CD4-positive, alpha-beta T cell (primary cell): ENCODE measurements at regions not wholly inside any gene's neighbourhood (a gene's known extent, or its start where the extent isn't known, plus 50 kb on each side); places are given as distances from the start of the nearest gene placed in this dataset.

Source experiments
- ATAC-seq: fragments of 200-7000 bp; cut with Tn5 transposase; one replicate; pipeline ENCODE4 v1.10.0; 2022; ENCODE audit warnings: mild to moderate bottlenecking; ENCODE audit not compliant: poor library complexity
- CTCF ChIA-PET: fragments of 350-600 bp; sonication (Branson Sonifier 250); formaldehyde crosslinking; loops from one replicate; lab custom pipeline; 2021; ENCODE audit warnings: antibody characterized with exemption, inconsistent platforms; lab: Charles Lee
- POLR2A ChIA-PET: fragments of 350-600 bp; sonication (Branson Sonifier 250); formaldehyde crosslinking; loops from one replicate; lab custom pipeline; 2021; ENCODE audit warnings: antibody characterized with exemption, inconsistent platforms; lab: Charles Lee
- DNase-seq, 14 experiments: peaks; one replicate each; pipeline ENCODE4 v3.0.0-alpha.2; 2013 to 2020; ENCODE audit warnings: mixed read lengths in 2 of 14
- H3K27ac ChIP-seq, 2 donors: one replicate each; pipeline versions ENCODE4 v1.5.1 to v1.7.0; 2013; ENCODE audit warnings: low read length in 2 of 2, low read depth in 1 of 2, mild to moderate bottlenecking in 1 of 2
- H3K27me3 ChIP-seq, 2 experiments: 1 replicate in 1 of 2; 2 replicates in 1 of 2; pipeline versions ENCODE4 v1.6.1 to v1.7.0; 2013; ENCODE audit warnings: low read length in 2 of 2, control low read depth in 1 of 2, mild to moderate bottlenecking in 1 of 2, moderate library complexity in 1 of 2; ENCODE audit not compliant: insufficient read depth in 2 of 2, control insufficient read depth in 1 of 2
- H3K36me3 ChIP-seq: one replicate; pipeline ENCODE4 v1.6.1; 2013; ENCODE audit warnings: low read length, control low read depth; ENCODE audit not compliant: insufficient read depth
- H3K4me1 ChIP-seq: one replicate; pipeline ENCODE4 v1.6.1; 2013; ENCODE audit warnings: low read length, control low read depth; ENCODE audit not compliant: insufficient read depth
- H3K4me3 ChIP-seq: one replicate; pipeline ENCODE4 v1.5.1; 2013; ENCODE audit warnings: mild to moderate bottlenecking, low read length, moderate library complexity
- H3K9me3 ChIP-seq, 2 experiments: 1 replicate in 1 of 2; 2 replicates in 1 of 2; pipeline versions ENCODE4 v1.6.1 to v1.7.0; 2013; ENCODE audit warnings: low read length in 2 of 2, mild to moderate bottlenecking in 2 of 2, control low read depth in 1 of 2, moderate library complexity in 1 of 2; ENCODE audit not compliant: control insufficient read depth in 1 of 2, insufficient read depth in 1 of 2
- H3K27ac Mint-ChIP-seq: one replicate; pipeline ENCODE4 v1.8.0; 2020; ENCODE audit warnings: mixed read lengths
- H3K27me3 Mint-ChIP-seq: one replicate; pipeline ENCODE4 v1.8.0; 2021; ENCODE audit warnings: mixed read lengths
- H3K36me3 Mint-ChIP-seq: one replicate; pipeline ENCODE4 v1.8.0; 2021; ENCODE audit warnings: low read depth, mixed read lengths
- H3K4me1 Mint-ChIP-seq: one replicate; pipeline ENCODE4 v1.8.0; 2021; ENCODE audit warnings: low read depth, mixed read lengths
- H3K4me3 Mint-ChIP-seq: one replicate; pipeline ENCODE4 v1.8.0; 2020; ENCODE audit warnings: mild to moderate bottlenecking, mixed read lengths
- H3K9me3 Mint-ChIP-seq: one replicate; pipeline ENCODE4 v1.8.0; 2020; ENCODE audit warnings: mixed read lengths
- CTCF ChIP-seq: fragments of 200-600 bp; IDR thresholded peaks from one replicate; pipeline ENCODE4 v1.8.0; 2022; ENCODE audit warnings: antibody characterized with exemption, mild to moderate bottlenecking
- intact Hi-C, 2 experiments: fragments of 100-400 bp; cut with DNase I in 1 of 2; cut with micrococcal nuclease in 1 of 2; formaldehyde crosslinking; loops; one replicate each; pipeline versions ENCODE4 v1.15.1 to v1.9.0; 2023 to 2025; cut with DNase I, micrococcal nuclease

GRCh38 chr16:13313351-13313750 is 412.0 kb downstream of the SHISA9 start:
- H3K4me3 Mint-ChIP-seq: no peak overlapping the region
- H3K27me3 ChIP-seq: peaks cover 0 to 3% of the 10 kb centered on the region in 2 experiments
- H3K36me3 ChIP-seq: no peaks in the 10 kb centered on the region
- H3K4me1 Mint-ChIP-seq: no peaks in the 10 kb centered on the region
- peaks cover 10% of the 10 kb centered on the region for H3K27me3 Mint-ChIP-seq
- intact Hi-C loops: no loop called here
- peaks cover 0 to 3% of the 10 kb centered on the region in 2 experiments for H3K9me3 ChIP-seq
- no peak for TF ChIP-seq CTCF
- no peaks in the 10 kb centered on the region for H3K4me1 ChIP-seq
- DNase-seq: no peak
- no peaks in the 10 kb centered on the region for H3K9me3 Mint-ChIP-seq
- CTCF ChIA-PET: no interaction called here
- no peak for ATAC-seq
- H3K27ac Mint-ChIP-seq: no peak overlapping the region
- POLR2A ChIA-PET: no interaction called here
- H3K27ac ChIP-seq: no peak overlapping the region
- H3K36me3 Mint-ChIP-seq: no peaks in the 10 kb centered on the region
- H3K4me3 ChIP-seq: no peak overlapping the region

GRCh38 chr16:13314633-13315032 is 413.2 kb downstream of the SHISA9 start:
- Mint-ChIP-seq H3K27ac (no peak overlapping the region), H3K36me3 (no peaks in the 10 kb centered on the region), H3K27me3 (peaks cover 10% of the 10 kb centered on the region), H3K4me1 (no peaks in the 10 kb centered on the region), H3K4me3 (no peak overlapping the region), H3K9me3 (no peaks in the 10 kb centered on the region)
- no peak overlapping the region for H3K27ac ChIP-seq
- ChIA-PET POLR2A (no interaction called here), CTCF (no interaction called here)
- H3K36me3 ChIP-seq: no peaks in the 10 kb centered on the region
- H3K9me3 ChIP-seq: peaks cover 0 to 8% of the 10 kb centered on the region in 2 experiments
- H3K4me3 ChIP-seq: no peak overlapping the region
- ATAC-seq (no peak), DNase-seq (no peak)
- TF ChIP-seq CTCF: no peak
- intact Hi-C loops: no loop called here
- peaks cover 0 to 3% of the 10 kb centered on the region in 2 experiments for H3K27me3 ChIP-seq
- H3K4me1 ChIP-seq: no peaks in the 10 kb centered on the region

- no peak for ATAC-seq
- H3K9me3 ChIP-seq: peaks cover 0 to 12% of the 10 kb centered on the region in 2 experiments
- TF ChIP-seq CTCF: no peak
Observed at GRCh38 chr16:13315642-13316427, 414.4 kb downstream of the SHISA9 start.

More at GRCh38 chr16:13315642-13316427, 414.4 kb downstream of the SHISA9 start:
- CTCF ChIA-PET: no interaction called here
- intact Hi-C loops: no loop called here
- H3K27ac Mint-ChIP-seq: no peak overlapping the region
- H3K27me3 Mint-ChIP-seq: peaks cover 10% of the 10 kb centered on the region
- no peak overlapping the region for H3K4me3 ChIP-seq
- H3K4me1 Mint-ChIP-seq: no peaks in the 10 kb centered on the region
- H3K4me3 Mint-ChIP-seq: no peak overlapping the region
- H3K36me3 ChIP-seq: no peaks in the 10 kb centered on the region
- peaks cover 0 to 3% of the 10 kb centered on the region in 2 experiments for H3K27me3 ChIP-seq
- H3K27ac ChIP-seq: no peak overlapping the region
- POLR2A ChIA-PET: no interaction called here
- H3K4me1 ChIP-seq: no peaks in the 10 kb centered on the region
- no peak for DNase-seq
- H3K36me3 Mint-ChIP-seq: no peaks in the 10 kb centered on the region
- no peaks in the 10 kb centered on the region for H3K9me3 Mint-ChIP-seq
